Tibial artery (tissue), 4 donors: ENCODE measurements at regions not wholly inside any gene's neighbourhood (a gene's known extent, or its start where the extent isn't known, plus 50 kb on each side); places are given as distances from the start of the nearest gene placed in this dataset.

Experiments
- DNase-seq, 2 donors: peaks; one replicate each; pipeline ENCODE4 v3.0.0-alpha.2; 2019
- H3K27ac ChIP-seq, 2 donors: fragments of 200-600 bp; sonication (generic) in 1 of 2; 1 replicate in 1 of 2; 2 replicates in 1 of 2; pipeline ENCODE4 v1.5.1; 2018 to 2019; ENCODE audit warnings: mild to moderate bottlenecking in 1 of 2
- H3K27me3 ChIP-seq, 2 donors: fragments of 200-600 bp; sonication (generic) in 1 of 2; one replicate each; pipeline versions ENCODE4 v1.5.1 to v1.6.0; 2016 to 2019
- H3K36me3 ChIP-seq, 3 donors: fragments of 200-600 bp; sonication (generic) in 2 of 3; one replicate each; pipeline ENCODE4 v1.5.1; 2016 to 2019; ENCODE audit warnings: mild to moderate bottlenecking in 2 of 3
- H3K4me1 ChIP-seq, 4 donors: fragments of 200-600 bp; sonication (generic) in 2 of 4; 1 replicate in 3 of 4; 2 replicates in 1 of 4; pipeline ENCODE4 v1.5.1; 2016 to 2019
- H3K4me3 ChIP-seq, 2 donors: fragments of 200-600 bp; sonication (generic) in 1 of 2; 1 replicate in 1 of 2; 2 replicates in 1 of 2; pipeline ENCODE4 v1.5.1; 2018 to 2019; ENCODE audit warnings: mild to moderate bottlenecking in 2 of 2
- H3K9me3 ChIP-seq, 3 donors: fragments of 200-600 bp; sonication (generic) in 1 of 3; one replicate each; pipeline ENCODE4 v1.5.1; 2016 to 2019
- CTCF ChIP-seq, 2 experiments: fragments of 200-600 bp in 1 of 2; fragments of 450-650 bp in 1 of 2; IDR thresholded peaks; one replicate each; pipeline ENCODE4 v1.5.1; 2017 to 2019; ENCODE audit warnings: antibody characterized with exemption in 2 of 2, mild to moderate bottlenecking in 1 of 2, moderate library complexity in 1 of 2
- intact Hi-C: fragments of 100-400 bp; cut with DNase I; formaldehyde crosslinking; loops from one replicate; pipeline ENCODE4 v1.15.0; 2023; ENCODE audit warnings: low total_unique reads

DNA sequence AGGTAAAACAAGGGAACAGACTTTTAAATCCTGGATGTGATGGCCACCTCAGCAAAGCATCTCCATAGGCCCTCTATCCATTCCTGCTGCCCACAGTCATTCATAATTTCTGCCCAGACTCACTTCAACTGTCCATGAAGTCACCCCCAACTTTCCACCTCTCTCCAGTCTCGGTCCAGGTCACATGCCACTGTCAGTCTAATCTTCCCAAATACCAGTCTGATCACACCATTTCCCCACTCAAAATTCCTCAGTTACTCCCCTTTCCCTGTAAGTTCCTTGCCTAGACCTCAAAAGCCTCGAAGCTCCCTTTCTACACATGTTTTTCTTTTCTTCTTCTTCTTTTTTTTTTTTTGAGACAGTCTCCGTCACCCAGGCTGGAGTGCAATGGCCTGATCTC lies 51.2 kb upstream of the HOPX start:
- intact Hi-C loops: no loop called here
- Histone ChIP-seq H3K4me3 (no peak overlapping the region), H3K9me3 (no peaks in the 10 kb centered on the region), H3K4me1 (peaks cover 0 to 5% (median 0%) of the 10 kb centered on the region in 4 donors), H3K36me3 (no peaks in the 10 kb centered on the region), H3K27ac (no peak overlapping the region), H3K27me3 (no peaks in the 10 kb centered on the region)
- no peak for TF ChIP-seq CTCF (IDR thresholded peaks at IDR 0.05)
- no peak for DNase-seq

DNA sequence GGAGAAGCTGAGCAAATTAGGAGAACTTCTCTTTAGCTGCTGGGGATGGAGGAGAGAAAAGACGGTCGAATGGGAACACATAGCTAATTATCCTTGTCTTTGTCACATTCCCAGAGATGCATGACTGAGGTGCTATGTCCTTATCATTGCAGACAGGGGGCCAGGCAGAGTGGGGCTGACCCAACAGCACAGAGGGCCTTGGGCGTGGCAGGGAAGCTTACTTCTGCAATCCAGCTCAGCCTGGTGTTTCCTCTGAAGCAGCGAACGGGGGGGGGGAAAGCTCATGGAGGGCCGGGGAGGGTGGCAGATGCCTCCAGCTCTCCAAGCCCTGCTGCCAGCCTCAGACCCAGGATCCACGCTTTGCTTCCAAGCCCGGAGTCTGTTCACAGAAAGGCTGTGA lies 50.8 kb upstream of the HOPX start:
- peaks cover 0 to 5% (median 0%) of the 10 kb centered on the region in 4 donors for H3K4me1 ChIP-seq
- H3K36me3 ChIP-seq: no peaks in the 10 kb centered on the region
- no peak overlapping the region for H3K27ac ChIP-seq
- intact Hi-C loops: no loop called here
- no peak overlapping the region for H3K4me3 ChIP-seq
- no peaks in the 10 kb centered on the region for H3K9me3 ChIP-seq
- H3K27me3 ChIP-seq: no peaks in the 10 kb centered on the region
- peak; percentile 65 to 70 for DNase-seq
- no peak for TF ChIP-seq CTCF (IDR thresholded peaks at IDR 0.05)
